Fibroblast of skin of left biceps (primary cell): ENCODE measurements at regions not wholly inside any gene's neighbourhood (a gene's known extent, or its start where the extent isn't known, plus 50 kb on each side); places are given as distances from the start of the nearest gene placed in this dataset.

ENCODE experiments used
- DNase-seq, 2 experiments: peaks; one replicate each; pipeline ENCODE4 v3.0.0-alpha.2; 2013; ENCODE audit warnings: low read depth in 2 of 2

DNA sequence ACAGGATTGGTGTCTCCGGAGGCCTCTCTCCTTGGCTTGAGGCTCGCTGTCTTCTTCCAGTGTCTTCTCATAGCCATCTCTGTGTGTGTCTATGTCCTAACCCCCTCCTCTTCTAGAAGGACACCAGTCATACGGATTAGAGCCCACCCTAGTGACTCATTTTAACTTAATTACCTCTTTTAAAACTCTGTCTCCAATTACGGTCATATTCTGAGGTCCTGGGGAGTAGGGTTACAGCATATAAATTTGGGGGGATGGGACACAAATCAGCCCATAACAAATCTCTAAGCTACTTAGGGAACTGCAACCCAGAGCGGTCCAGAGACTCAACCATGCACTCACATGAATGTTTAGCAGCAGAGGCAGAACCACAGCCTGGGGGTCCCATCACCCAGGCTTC lies 56.1 kb upstream of the SASH1 start:
- no peak for DNase-seq

DNA sequence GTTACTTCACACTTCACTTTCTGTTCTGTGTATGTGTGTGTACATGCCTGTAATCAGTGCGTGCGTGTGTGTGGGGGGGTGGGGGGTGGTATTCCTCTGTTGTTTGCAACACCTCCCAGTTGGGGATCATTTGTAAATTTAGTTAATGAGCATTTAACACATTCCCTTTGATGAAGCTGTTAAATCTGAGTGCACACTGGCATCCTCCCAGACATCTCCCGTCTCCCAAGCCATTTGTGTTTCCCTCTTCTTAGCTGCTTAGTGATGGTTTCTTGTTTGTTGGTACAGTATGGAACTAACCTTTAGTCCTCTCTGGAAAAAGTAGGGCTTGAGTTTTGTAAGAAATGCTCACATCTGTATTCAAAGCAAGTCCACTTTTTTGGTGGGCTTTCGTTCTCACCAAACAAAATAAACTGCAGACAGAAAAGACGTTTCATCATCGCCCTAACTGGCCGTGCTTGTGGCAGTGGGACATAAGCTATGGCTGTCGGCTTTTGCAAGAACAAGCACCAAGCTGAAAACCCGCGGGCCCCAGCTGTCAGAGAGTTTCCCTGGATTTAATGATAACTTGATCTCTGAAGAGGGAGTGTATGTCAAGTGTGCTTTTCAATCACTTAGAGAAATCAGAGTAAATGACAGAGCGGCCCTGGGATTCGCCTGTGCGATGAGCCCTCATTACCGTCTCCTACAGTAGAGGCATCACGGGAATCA lies 54.9 kb upstream of the SASH1 start:
- DNase-seq = no peak

DNA sequence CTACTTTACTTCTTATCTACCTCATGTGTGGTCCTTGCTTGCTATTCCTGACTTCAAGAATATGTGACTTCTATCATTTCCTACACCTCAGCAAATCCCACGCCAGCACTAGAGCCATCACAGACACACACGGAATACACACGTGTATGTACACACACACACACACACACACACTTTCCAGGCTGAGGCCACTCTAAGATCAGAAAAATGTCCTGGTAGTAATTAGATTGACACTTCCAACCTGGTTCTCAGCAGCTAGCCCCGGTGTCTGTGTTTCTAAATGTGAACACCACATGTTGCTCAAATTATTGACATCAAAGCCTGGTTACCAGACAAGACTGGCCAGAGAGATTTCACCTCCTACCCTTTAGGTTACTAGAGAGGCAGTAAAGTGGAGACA lies 54.1 kb upstream of the SASH1 start:
- DNase-seq = no peak

DNA sequence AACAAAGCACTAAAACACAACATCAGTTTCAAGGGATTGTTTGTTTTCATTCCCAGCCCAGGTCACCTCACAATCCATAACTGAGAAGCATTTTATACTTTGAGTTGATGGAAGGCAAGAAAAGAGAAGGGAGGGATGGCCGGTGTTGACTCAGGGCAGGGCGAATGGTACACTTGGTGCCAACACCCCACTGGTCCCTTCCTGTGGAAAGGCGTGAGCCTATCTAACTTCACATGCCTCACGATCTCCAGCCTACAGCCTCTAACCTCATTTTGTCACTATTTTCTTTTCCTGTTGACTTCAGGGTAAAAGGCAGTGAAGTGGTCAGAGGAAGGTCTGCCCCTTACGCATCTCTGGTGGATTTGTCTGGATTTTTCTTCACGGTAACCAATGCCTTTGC lies 53.5 kb upstream of the SASH1 start:
- no peak for DNase-seq

DNA sequence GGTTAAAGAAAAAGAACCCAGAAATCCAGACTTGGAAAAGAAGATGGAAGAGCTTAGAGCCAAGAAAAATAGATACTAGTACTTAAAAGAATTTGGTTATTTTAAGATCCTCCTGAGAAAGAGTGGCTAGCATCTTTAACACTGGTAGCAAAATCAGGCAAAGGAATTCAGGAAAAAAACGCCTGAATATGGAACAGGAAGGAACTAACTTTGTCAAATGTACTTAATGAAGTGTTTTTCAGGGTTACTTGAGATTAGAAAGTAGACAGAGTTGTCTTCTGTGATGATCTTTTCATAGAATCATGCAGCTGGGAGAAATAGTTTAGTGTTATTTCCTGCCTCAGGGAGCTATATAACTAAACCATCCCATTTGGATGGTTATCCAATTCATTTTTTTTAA lies 50.8 kb upstream of the SASH1 start:
- DNase-seq = no peak
